Pancreas (tissue), 10 donors: ENCODE measurements at regions not wholly inside any gene's neighbourhood (a gene's known extent, or its start where the extent isn't known, plus 50 kb on each side); places are given as distances from the start of the nearest gene placed in this dataset.
"Not testable (repeated sequence)": the region's sequence is repeated elsewhere in the genome, so short reads cannot be mapped to it uniquely, and the experiment has no call there.

Experiments
- ATAC-seq, 4 donors: fragments of 200-7000 bp; cut with Tn5 transposase; one replicate each; pipeline versions ENCODE4 v1.8.0 to v1.9.1; 2020; ENCODE audit warnings: mild to moderate bottlenecking in 4 of 4, moderate library complexity in 4 of 4
- DNase-seq, 6 donors: peaks; one replicate each; pipeline ENCODE4 v3.0.0-alpha.2; 2020
- FAIRE-seq: peaks from 2 replicates; lab custom pipeline; 2012; peaks lifted over from hg19 to GRCh38; lab: Jason Lieb, UNC
- H3K27ac ChIP-seq, 4 donors: fragments of 200-600 bp; sonication (generic); 1 replicate in 3 of 4; 2 replicates in 1 of 4; pipeline versions ENCODE4 v1.5.0 to v1.8.0; 2020
- H3K27me3 ChIP-seq, 4 donors: fragments of 200-600 bp; one replicate each; pipeline ENCODE4 v1.8.0; 2021
- H3K36me3 ChIP-seq, 3 donors: fragments of 200-600 bp; sonication (generic) in 1 of 3; one replicate each; pipeline versions ENCODE4 v1.5.0 to v1.8.0; 2020 to 2021
- H3K4me1 ChIP-seq, 3 donors: fragments of 200-600 bp; one replicate each; pipeline ENCODE4 v1.8.0; 2021
- H3K4me3 ChIP-seq, 4 donors: fragments of 200-600 bp; sonication (generic) in 2 of 4; one replicate each; pipeline versions ENCODE4 v1.5.0 to v1.8.0; 2020 to 2021
- H3K9me3 ChIP-seq, 4 donors: fragments of 200-600 bp; one replicate each; pipeline ENCODE4 v1.8.0; 2021
- WGBS, 2 donors: extraction: QIAGEN DNeasy Blood & Tissue Kit; methylation state at CpG; one replicate each; pipeline ENCODE4 v1.1.7; 2013; 5-methylcytosine and 5-hydroxymethylcytosine counted together
- intact Hi-C, 3 donors: fragments of 100-400 bp; cut with DNase I; formaldehyde crosslinking; loops; one replicate each; pipeline versions ENCODE4 v1.11.1 to v1.14.2; 2022
- TF ChIP-seq, protein P1 (sequence below), 4 donors: fragments of 200-600 bp; sonication (generic) in 3 of 4; IDR thresholded peaks; one replicate each; pipeline versions ENCODE4 v1.5.0 to v1.8.0; 2021; ENCODE audit warnings: antibody characterized with exemption in 4 of 4
- donor health status: healthy with polysubstance abuse.
- donor health status: DM: no; HTN: no; CAD: no; lungs with moderate emphysema.
- donor health status: DM: no; HTN: no; CAD: no.
- donor health status: control.
- donor health status: control.
- donor health status: Bipolar disorder and iron deficiency.
- donor health status: DM: yes; HTN: yes; CAD: no.
- donor health status: DM: no; HTN: no; CAD: no.
- donor health status: DM: no; HTN: no; CAD: no.
- donor health status: DM: yes; HTN: yes; CAD: no.

- intact Hi-C loops = no loop called here
- H3K9me3 ChIP-seq = no peaks in the 10 kb centered on the region
- H3K4me1 ChIP-seq = no peaks in the 10 kb centered on the region
- no peaks in the 10 kb centered on the region for H3K27me3 ChIP-seq
- H3K4me3 ChIP-seq = no peak overlapping the region
- H3K27ac ChIP-seq = no peak overlapping the region
- TF ChIP-seq, protein P1, sequence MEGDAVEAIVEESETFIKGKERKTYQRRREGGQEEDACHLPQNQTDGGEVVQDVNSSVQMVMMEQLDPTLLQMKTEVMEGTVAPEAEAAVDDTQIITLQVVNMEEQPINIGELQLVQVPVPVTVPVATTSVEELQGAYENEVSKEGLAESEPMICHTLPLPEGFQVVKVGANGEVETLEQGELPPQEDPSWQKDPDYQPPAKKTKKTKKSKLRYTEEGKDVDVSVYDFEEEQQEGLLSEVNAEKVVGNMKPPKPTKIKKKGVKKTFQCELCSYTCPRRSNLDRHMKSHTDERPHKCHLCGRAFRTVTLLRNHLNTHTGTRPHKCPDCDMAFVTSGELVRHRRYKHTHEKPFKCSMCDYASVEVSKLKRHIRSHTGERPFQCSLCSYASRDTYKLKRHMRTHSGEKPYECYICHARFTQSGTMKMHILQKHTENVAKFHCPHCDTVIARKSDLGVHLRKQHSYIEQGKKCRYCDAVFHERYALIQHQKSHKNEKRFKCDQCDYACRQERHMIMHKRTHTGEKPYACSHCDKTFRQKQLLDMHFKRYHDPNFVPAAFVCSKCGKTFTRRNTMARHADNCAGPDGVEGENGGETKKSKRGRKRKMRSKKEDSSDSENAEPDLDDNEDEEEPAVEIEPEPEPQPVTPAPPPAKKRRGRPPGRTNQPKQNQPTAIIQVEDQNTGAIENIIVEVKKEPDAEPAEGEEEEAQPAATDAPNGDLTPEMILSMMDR (IDR thresholded peaks at IDR 0.05) = no peak
- ATAC-seq = no peak
- FAIRE-seq = no peak
- H3K36me3 ChIP-seq = no peaks in the 10 kb centered on the region
- DNase-seq = no peak
Measured at GRCh38 chr4:160510928-160511327, 1408.0 kb downstream of the RAPGEF2 start.

DNA sequence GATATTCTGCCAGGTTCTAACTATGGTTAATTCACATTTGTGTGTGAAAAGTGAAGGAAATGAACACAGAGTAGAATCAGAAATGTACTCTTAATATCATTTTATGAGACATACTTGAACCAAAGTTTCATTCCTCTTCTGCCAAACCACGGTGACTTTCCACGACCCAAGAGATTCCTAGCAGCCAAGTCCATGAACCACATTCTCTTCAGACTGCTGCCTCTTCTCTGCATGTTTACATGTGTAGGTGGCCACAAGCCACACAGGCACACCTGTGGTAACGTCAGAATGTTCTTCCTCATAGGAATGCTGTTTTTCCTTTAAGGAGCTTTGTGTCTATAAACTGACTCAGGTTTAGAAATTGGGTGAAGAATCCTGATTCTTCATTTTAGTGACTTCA lies 1411.2 kb downstream of the RAPGEF2 start:
- H3K4me1 ChIP-seq = no peaks in the 10 kb centered on the region
- no peaks in the 10 kb centered on the region for H3K9me3 ChIP-seq
- no peak overlapping the region for H3K27ac ChIP-seq
- no peak for ATAC-seq
- no peak for FAIRE-seq
- intact Hi-C loops = no loop called here
- WGBS, 2 donors = 77 to 84% methylated on average over 3 of the region's 3 CpGs
- H3K27me3 ChIP-seq = no peaks in the 10 kb centered on the region
- TF ChIP-seq, protein P1 (IDR thresholded peaks at IDR 0.05) = no peak
- H3K4me3 ChIP-seq = no peak overlapping the region
- DNase-seq = no peak
- H3K36me3 ChIP-seq = no peaks in the 10 kb centered on the region

GRCh38 chr4:160523231-160523630 lies 1420.4 kb downstream of the RAPGEF2 start:
- no peaks in the 10 kb centered on the region for H3K9me3 ChIP-seq
- H3K4me1 ChIP-seq = no peaks in the 10 kb centered on the region
- TF ChIP-seq, protein P1 (IDR thresholded peaks at IDR 0.05) = no peak
- no peak overlapping the region for H3K27ac ChIP-seq
- 25 to 35% methylated on average over 1 of the region's 1 CpG for WGBS, 2 donors
- ATAC-seq (no peak), DNase-seq (no peak), FAIRE-seq (no peak)
- H3K27me3 ChIP-seq = no peaks in the 10 kb centered on the region
- no peak overlapping the region for H3K4me3 ChIP-seq
- no peaks in the 10 kb centered on the region for H3K36me3 ChIP-seq
- intact Hi-C loops = no loop called here

- FAIRE-seq = no peak
- WGBS, 2 donors = 85 to 89% methylated on average over 5 of the region's 5 CpGs
Measured at GRCh38 chr4:160537681-160538080, 1434.8 kb downstream of the RAPGEF2 start.

DNA sequence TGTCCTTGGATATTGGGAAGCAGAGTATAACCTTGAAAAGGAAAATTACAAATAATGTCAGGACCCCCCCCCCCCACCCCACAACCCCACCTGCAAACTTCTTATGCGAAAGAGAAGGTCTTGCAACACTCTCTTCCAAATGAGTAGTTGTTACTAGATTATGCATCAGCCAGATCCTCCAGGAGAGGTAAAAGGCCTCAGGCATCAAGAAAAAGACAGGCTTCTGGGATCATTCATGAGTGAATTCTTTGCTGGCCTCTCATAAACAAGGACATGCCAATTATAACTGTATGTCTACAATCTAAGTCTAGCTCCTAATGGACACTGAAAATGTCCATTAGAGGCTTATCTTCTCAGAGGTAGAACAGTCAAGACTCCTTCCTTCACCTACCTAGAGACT lies 1443.3 kb downstream of the RAPGEF2 start:
- no peak for DNase-seq
- Histone ChIP-seq H3K9me3 (no peaks in the 10 kb centered on the region), H3K4me1 (no peaks in the 10 kb centered on the region), H3K36me3 (no peaks in the 10 kb centered on the region), H3K27me3 (no peaks in the 10 kb centered on the region), H3K27ac (no peak overlapping the region), H3K4me3 (no peak overlapping the region)
- no peak for ATAC-seq
- WGBS, 2 donors = 88 to 94% methylated on average over 1 of the region's 1 CpG
- intact Hi-C loops = no loop called here
- TF ChIP-seq, protein P1 (IDR thresholded peaks at IDR 0.05) = no peak
- no peak for FAIRE-seq

More at GRCh38 chr4:160537681-160538080, 1434.8 kb downstream of the RAPGEF2 start:
- Histone ChIP-seq H3K27me3 (no peaks in the 10 kb centered on the region), H3K36me3 (no peaks in the 10 kb centered on the region), H3K4me1 (no peaks in the 10 kb centered on the region), H3K9me3 (no peaks in the 10 kb centered on the region), H3K27ac (no peak overlapping the region), H3K4me3 (no peak overlapping the region)
- no peak for DNase-seq
- TF ChIP-seq, protein P1 (IDR thresholded peaks at IDR 0.05) = no peak
- no peak for ATAC-seq
- intact Hi-C loops = no loop called here

- DNase-seq = peak in 1 of 6 donors; percentile 49
- H3K27ac ChIP-seq, ATAC-seq, H3K9me3 ChIP-seq, H3K36me3 ChIP-seq, H3K4me1 ChIP-seq, intact Hi-C loops, FAIRE-seq, H3K27me3 ChIP-seq, H3K4me3 ChIP-seq: not testable (repeated sequence)
- 96 to 97% methylated on average over 21 to 32 of the region's 32 CpGs for WGBS, 2 donors
Measured at GRCh38 chr4:160549951-160550519, 1447.2 kb downstream of the RAPGEF2 start.
